ENCODE measurements at regions not wholly inside any gene's neighbourhood (a gene's known extent, or its start where the extent isn't known, plus 50 kb on each side); places are given as distances from the start of the nearest gene placed in this dataset.

DNA sequence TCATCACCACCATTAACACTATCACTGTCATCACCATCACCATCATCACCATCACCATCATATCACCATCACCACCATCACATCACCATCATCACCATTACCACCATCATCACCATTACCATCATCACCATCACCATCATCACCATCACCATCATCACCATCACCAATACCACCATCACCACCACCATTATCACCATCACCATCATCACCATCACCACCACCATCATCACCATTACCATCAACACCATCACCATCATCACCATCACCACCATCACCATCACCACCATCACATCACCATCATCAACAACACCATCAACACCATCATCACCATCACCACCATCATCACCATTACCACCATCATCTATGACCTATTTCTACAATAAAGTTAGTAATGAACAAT is 86.1 kb upstream of the PDE10A start:
- TF ChIP-seq EZH2 (IDR thresholded peaks at IDR 0.05; ENCODE audit: borderline replicate concordance, insufficient read depth, low read depth, low read length, poor library complexity, severe bottlenecking): no peak
- TF ChIP-seq CTCF (IDR thresholded peaks at IDR 0.05): no peak

Data from B cell (primary cell).